Memory B cell (primary cell): ENCODE measurements at regions not wholly inside any gene's neighbourhood (a gene's known extent, or its start where the extent isn't known, plus 50 kb on each side); places are given as distances from the start of the nearest gene placed in this dataset.

Source experiments
- ATAC-seq: fragments of 150-1000 bp; cut with Tn5 transposase; 2 replicates; pipeline ENCODE4 v1.10.0; 2021; ENCODE audit warnings: low read depth, mild to moderate bottlenecking, moderate library complexity
- DNase-seq, 2 donors: peaks; one replicate each; pipeline ENCODE4 v3.0.0; 2022; ENCODE audit warnings: low spot score in 2 of 2
- H3K27ac Mint-ChIP-seq: one replicate; pipeline ENCODE4 v1.8.0; 2022; ENCODE audit warnings: mild to moderate bottlenecking, moderate library complexity, mixed read lengths
- H3K27me3 Mint-ChIP-seq: one replicate; pipeline ENCODE4 v1.8.0; 2022; ENCODE audit warnings: mixed read lengths
- H3K36me3 Mint-ChIP-seq: one replicate; pipeline ENCODE4 v1.8.0; 2022; ENCODE audit warnings: mild to moderate bottlenecking, mixed read lengths
- H3K4me1 Mint-ChIP-seq: one replicate; pipeline ENCODE4 v1.8.0; 2022; ENCODE audit warnings: mixed read lengths
- H3K4me3 Mint-ChIP-seq: one replicate; pipeline ENCODE4 v1.8.0; 2022; ENCODE audit warnings: mild to moderate bottlenecking, moderate library complexity, mixed read lengths
- H3K9me3 Mint-ChIP-seq: one replicate; pipeline ENCODE4 v1.8.0; 2022; ENCODE audit warnings: mixed read lengths

GRCh38 chr12:128073937-128074336, 193.0 kb upstream of the TMEM132C start:
- ATAC-seq (no peak), DNase-seq (no peak)
- H3K36me3 Mint-ChIP-seq, result no peaks in the 10 kb centered on the region
- no peaks in the 10 kb centered on the region for H3K27me3 Mint-ChIP-seq
- peaks cover 9% of the 10 kb centered on the region for H3K9me3 Mint-ChIP-seq
- H3K4me3 Mint-ChIP-seq, result no peak overlapping the region
- H3K27ac Mint-ChIP-seq, result no peak overlapping the region
- no peaks in the 10 kb centered on the region for H3K4me1 Mint-ChIP-seq

- no peaks in the 10 kb centered on the region for H3K36me3 Mint-ChIP-seq
- no peak for ATAC-seq
- H3K27me3 Mint-ChIP-seq, result no peaks in the 10 kb centered on the region
- DNase-seq, result no peak
- no peaks in the 10 kb centered on the region for H3K4me1 Mint-ChIP-seq
- H3K27ac Mint-ChIP-seq, result no peak overlapping the region
- peaks cover 6% of the 10 kb centered on the region for H3K9me3 Mint-ChIP-seq
- no peak overlapping the region for H3K4me3 Mint-ChIP-seq
Observed at GRCh38 chr12:128075332-128075731, 191.6 kb upstream of the TMEM132C start.

GRCh38 chr12:128076188-128076587, 190.8 kb upstream of the TMEM132C start:
- Mint-ChIP-seq H3K4me1 (no peaks in the 10 kb centered on the region), H3K27me3 (no peaks in the 10 kb centered on the region), H3K9me3 (peaks cover 5% of the 10 kb centered on the region), H3K4me3 (no peak overlapping the region), H3K36me3 (no peaks in the 10 kb centered on the region), H3K27ac (no peak overlapping the region)
- DNase-seq (no peak), ATAC-seq (no peak)

GRCh38 chr12:128077211-128077916, 189.6 kb upstream of the TMEM132C start:
- Mint-ChIP-seq H3K36me3 (no peaks in the 10 kb centered on the region), H3K4me3 (no peak overlapping the region), H3K27me3 (no peaks in the 10 kb centered on the region), H3K4me1 (no peaks in the 10 kb centered on the region), H3K9me3 (peaks cover 5% of the 10 kb centered on the region), H3K27ac (no peak overlapping the region)
- ATAC-seq (no peak), DNase-seq (no peak)

GRCh38 chr12:128077917-128078298, 189.1 kb upstream of the TMEM132C start:
- Mint-ChIP-seq H3K36me3 (no peaks in the 10 kb centered on the region), H3K4me1 (no peaks in the 10 kb centered on the region), H3K4me3 (no peak overlapping the region), H3K27me3 (no peaks in the 10 kb centered on the region), H3K27ac (no peak overlapping the region), H3K9me3 (peaks cover 5% of the 10 kb centered on the region)
- DNase-seq, result no peak
- no peak for ATAC-seq

- H3K4me3 Mint-ChIP-seq, result no peak overlapping the region
- H3K36me3 Mint-ChIP-seq, result no peaks in the 10 kb centered on the region
- H3K27me3 Mint-ChIP-seq, result no peaks in the 10 kb centered on the region
- H3K9me3 Mint-ChIP-seq, result peaks cover 5% of the 10 kb centered on the region
- ATAC-seq, result no peak
- H3K4me1 Mint-ChIP-seq, result no peaks in the 10 kb centered on the region
- no peak for DNase-seq
- H3K27ac Mint-ChIP-seq, result no peak overlapping the region
Observed at GRCh38 chr12:128078301-128078971, 188.5 kb upstream of the TMEM132C start.

GRCh38 chr12:128079446-128079845, 187.5 kb upstream of the TMEM132C start:
- Mint-ChIP-seq H3K36me3 (no peaks in the 10 kb centered on the region), H3K27ac (no peak overlapping the region), H3K4me3 (no peak overlapping the region), H3K27me3 (no peaks in the 10 kb centered on the region), H3K9me3 (peaks cover 5% of the 10 kb centered on the region), H3K4me1 (no peaks in the 10 kb centered on the region)
- DNase-seq (no peak), ATAC-seq (no peak)

- DNase-seq (no peak), ATAC-seq (no peak)
- H3K27me3 Mint-ChIP-seq, result no peaks in the 10 kb centered on the region
- H3K9me3 Mint-ChIP-seq, result peaks cover under 1% of the 10 kb centered on the region
- H3K36me3 Mint-ChIP-seq, result no peaks in the 10 kb centered on the region
- no peak overlapping the region for H3K27ac Mint-ChIP-seq
- no peak overlapping the region for H3K4me3 Mint-ChIP-seq
- no peaks in the 10 kb centered on the region for H3K4me1 Mint-ChIP-seq
Observed at GRCh38 chr12:128083132-128083729, 183.7 kb upstream of the TMEM132C start.

GRCh38 chr12:128088926-128089325, 178.0 kb upstream of the TMEM132C start:
- H3K36me3 Mint-ChIP-seq, result no peaks in the 10 kb centered on the region
- H3K9me3 Mint-ChIP-seq, result peaks cover 6% of the 10 kb centered on the region
- ATAC-seq (no peak), DNase-seq (no peak)
- no peak overlapping the region for H3K4me3 Mint-ChIP-seq
- no peak overlapping the region for H3K27ac Mint-ChIP-seq
- H3K27me3 Mint-ChIP-seq, result no peaks in the 10 kb centered on the region
- H3K4me1 Mint-ChIP-seq, result no peaks in the 10 kb centered on the region

GRCh38 chr12:128089961-128090360, 177.0 kb upstream of the TMEM132C start:
- no peak overlapping the region for H3K4me3 Mint-ChIP-seq
- no peak overlapping the region for H3K27ac Mint-ChIP-seq
- H3K27me3 Mint-ChIP-seq, result no peaks in the 10 kb centered on the region
- DNase-seq (no peak), ATAC-seq (no peak)
- H3K4me1 Mint-ChIP-seq, result no peaks in the 10 kb centered on the region
- no peaks in the 10 kb centered on the region for H3K36me3 Mint-ChIP-seq
- H3K9me3 Mint-ChIP-seq, result peaks cover 6% of the 10 kb centered on the region

GRCh38 chr12:128091101-128091720, 175.8 kb upstream of the TMEM132C start:
- H3K9me3 Mint-ChIP-seq, result peaks cover 6% of the 10 kb centered on the region
- no peaks in the 10 kb centered on the region for H3K36me3 Mint-ChIP-seq
- H3K4me1 Mint-ChIP-seq, result no peaks in the 10 kb centered on the region
- ATAC-seq (no peak), DNase-seq (no peak)
- no peak overlapping the region for H3K27ac Mint-ChIP-seq
- H3K27me3 Mint-ChIP-seq, result no peaks in the 10 kb centered on the region
- no peak overlapping the region for H3K4me3 Mint-ChIP-seq

GRCh38 chr12:128091951-128092382, 175.0 kb upstream of the TMEM132C start:
- Mint-ChIP-seq H3K27me3 (no peaks in the 10 kb centered on the region), H3K9me3 (peaks cover 9% of the 10 kb centered on the region), H3K4me1 (no peaks in the 10 kb centered on the region), H3K36me3 (no peaks in the 10 kb centered on the region), H3K4me3 (no peak overlapping the region), H3K27ac (no peak overlapping the region)
- no peak for DNase-seq
- ATAC-seq, result no peak

- ATAC-seq (no peak), DNase-seq (no peak)
- H3K4me1 Mint-ChIP-seq, result no peaks in the 10 kb centered on the region
- H3K4me3 Mint-ChIP-seq, result no peak overlapping the region
- H3K9me3 Mint-ChIP-seq, result peaks cover 9% of the 10 kb centered on the region
- H3K27ac Mint-ChIP-seq, result no peak overlapping the region
- no peaks in the 10 kb centered on the region for H3K36me3 Mint-ChIP-seq
- H3K27me3 Mint-ChIP-seq, result no peaks in the 10 kb centered on the region
Observed at GRCh38 chr12:128098730-128099129, 168.2 kb upstream of the TMEM132C start.

GRCh38 chr12:128103152-128103551, 163.8 kb upstream of the TMEM132C start:
- Mint-ChIP-seq H3K4me3 (no peak overlapping the region), H3K36me3 (no peaks in the 10 kb centered on the region), H3K9me3 (peaks cover 8% of the 10 kb centered on the region), H3K27ac (no peak overlapping the region), H3K27me3 (no peaks in the 10 kb centered on the region), H3K4me1 (no peaks in the 10 kb centered on the region)
- DNase-seq, result no peak
- ATAC-seq, result no peak
